K562 (cell line): ENCODE measurements at regions not wholly inside any gene's neighbourhood (a gene's known extent, or its start where the extent isn't known, plus 50 kb on each side); places are given as distances from the start of the nearest gene placed in this dataset.

Source experiments
- ADNP ChIP-seq: fragments of 200-800 bp; sonication (Bioruptor generic); IDR thresholded peaks from 2 replicates; pipeline ENCODE4 v1.6.1; 2016; ENCODE audit warnings: missing genetic modification characterization, missing compliant biosample characterization
- BHLHE40 ChIP-seq: IDR thresholded peaks from 2 replicates; pipeline ENCODE4 v1.6.1; 2011; ENCODE audit warnings: low read length, improper control_type of control experiment
- CBFB ChIP-seq: sonication (generic); formaldehyde crosslinking; IDR thresholded peaks from 2 replicates; pipeline ENCODE4 v1.4.0; 2020; ENCODE audit warnings: mild to moderate bottlenecking, missing genetic modification reagents
- CTCF ChIP-seq, 3 experiments: IDR thresholded peaks in 2 of 3; conservative IDR thresholded peaks in 1 of 3; 2 replicates each; pipeline ENCODE4 v1.5.1; 2011 to 2012; ENCODE audit warnings: low read length in 3 of 3, mild to moderate bottlenecking in 3 of 3, control low read depth in 2 of 3, improper control_type of control experiment in 1 of 3, inconsistent platforms in 1 of 3, low read depth in 1 of 3, mixed read lengths in 1 of 3, moderate library complexity in 1 of 3; ENCODE audit not compliant: insufficient read depth in 2 of 3
- EZH2 ChIP-seq: IDR thresholded peaks from 2 replicates; pipeline ENCODE4 v1.6.1; 2012; ENCODE audit warnings: low read depth, mild to moderate bottlenecking, inconsistent platforms, low read length, borderline replicate concordance
- MYC ChIP-seq, 2 experiments: fragments of 250-450 bp in 1 of 2; sonication (Bioruptor Pico) in 1 of 2; IDR thresholded peaks; 2 replicates each; pipeline versions ENCODE4 v1.5.1 to v1.6.1; 2012 to 2021; ENCODE audit warnings: low read depth in 2 of 2, borderline replicate concordance in 1 of 2, improper control_type of control experiment in 1 of 2, low read length in 1 of 2, mild to moderate bottlenecking in 1 of 2, moderate library complexity in 1 of 2
- POLR2A ChIP-seq: fragments of 450-650 bp; conservative IDR thresholded peaks from 2 replicates; pipeline ENCODE4 v1.6.1; 2016
- RBM39 ChIP-seq: fragments of 200-400 bp; formaldehyde crosslinking; optimal IDR thresholded peaks from 2 replicates; pipeline ENCODE3; 2018; ENCODE audit warnings: low read depth, low read length
- TARDBP ChIP-seq: fragments of 450-650 bp; IDR thresholded peaks from 2 replicates; pipeline ENCODE4 v1.6.1; 2016
- ZBTB49 ChIP-seq: sonication (generic); formaldehyde crosslinking; IDR thresholded peaks from 2 replicates; pipeline ENCODE4 v1.8.0; 2022; ENCODE audit warnings: missing genetic modification reagents, mild to moderate bottlenecking, borderline replicate concordance
- ZNF224 ChIP-seq: sonication (generic); formaldehyde crosslinking; IDR thresholded peaks from 2 replicates; pipeline ENCODE4 v1.8.0; 2022; ENCODE audit warnings: mild to moderate bottlenecking, missing genetic modification reagents

- TF ChIP-seq CTCF (IDR thresholded peaks at IDR 0.05 in 2 of 3, conservative IDR thresholded peaks at IDR 0.05 in 1 of 3; ENCODE audit: insufficient read depth in 2 of 3, low read depth in 1 of 3, low read length in 3 of 3), result no peak
- no peak for TF ChIP-seq CBFB (CRISPR knock-in tag)
- TF ChIP-seq ZNF224, result no peak
- TF ChIP-seq BHLHE40, result no peak
- TF ChIP-seq EZH2, result no peak
- TF ChIP-seq ZBTB49 (CRISPR knock-in tag), result no peak
- TF ChIP-seq RBM39, result no peak
- TF ChIP-seq POLR2A, result no peak
- no peak for TF ChIP-seq MYC (IDR thresholded peaks at IDR 0.05; ENCODE audit: low read depth, low read length)
- no peak for TF ChIP-seq MYC (CRISPR knock-in tag; IDR thresholded peaks at IDR 0.05; ENCODE audit: borderline replicate concordance, low read depth)
- TF ChIP-seq TARDBP, result no peak
- TF ChIP-seq ADNP (tag), result no peak
Observed at GRCh38 chr22:27543460-27543859, 258.1 kb downstream of the MN1 start.
